Breast epithelium (tissue), 4 donors: ENCODE measurements at regions not wholly inside any gene's neighbourhood (a gene's known extent, or its start where the extent isn't known, plus 50 kb on each side); places are given as distances from the start of the nearest gene placed in this dataset.
A peak's percentile ranks its signal among the peaks of the same experiment; 100 is the strongest.
"Not testable (repeated sequence)": the region's sequence is repeated elsewhere in the genome, so short reads cannot be mapped to it uniquely, and the experiment has no call there.

Experiments
- DNase-seq, 2 donors: peaks; one replicate each; pipeline ENCODE4 v3.0.0-alpha.2; 2019; ENCODE audit warnings: low spot score in 2 of 2
- H3K27ac ChIP-seq, 2 donors: fragments of 200-600 bp; sonication (generic) in 1 of 2; one replicate each; pipeline ENCODE4 v1.5.1; 2016 to 2019; ENCODE audit warnings: mild to moderate bottlenecking in 1 of 2
- H3K27me3 ChIP-seq, 2 donors: fragments of 200-600 bp; sonication (generic) in 1 of 2; one replicate each; pipeline versions ENCODE4 v1.5.1 to v1.6.0; 2017 to 2019; ENCODE audit warnings: control low read depth in 1 of 2, mild to moderate bottlenecking in 1 of 2
- H3K36me3 ChIP-seq: fragments of 200-600 bp; one replicate; pipeline ENCODE4 v1.5.1; 2019
- H3K4me1 ChIP-seq, 2 donors: fragments of 200-600 bp; sonication (generic); one replicate each; pipeline ENCODE4 v1.5.1; 2016 to 2019; ENCODE audit warnings: control low read depth in 1 of 2
- H3K4me3 ChIP-seq, 3 donors: fragments of 200-600 bp; sonication (generic); 1 replicate in 2 of 3; 2 replicates in 1 of 3; pipeline ENCODE4 v1.5.1; 2016 to 2019; ENCODE audit warnings: mild to moderate bottlenecking in 3 of 3, moderate library complexity in 2 of 3
- H3K9me3 ChIP-seq, 2 donors: fragments of 200-600 bp; sonication (generic) in 1 of 2; one replicate each; pipeline ENCODE4 v1.5.1; 2016 to 2019; ENCODE audit warnings: control low read depth in 1 of 2
- POLR2A ChIP-seq: fragments of 450-650 bp; IDR thresholded peaks from one replicate; pipeline ENCODE4 v1.6.1; 2016; ENCODE audit warnings: antibody characterized with exemption, mild to moderate bottlenecking, moderate library complexity
- POLR2AphosphoS5 ChIP-seq, 3 donors: sonication (generic); formaldehyde crosslinking; IDR thresholded peaks; one replicate each; pipeline ENCODE4 v1.6.1; 2017; ENCODE audit warnings: antibody characterized with exemption in 3 of 3
- intact Hi-C: fragments of 100-400 bp; cut with DNase I; formaldehyde crosslinking; loops from one replicate; pipeline ENCODE4 v1.15.1; 2023; ENCODE audit warnings: low total_unique reads
- TF ChIP-seq, protein P1 (sequence below), 3 donors: fragments of 450-650 bp; IDR thresholded peaks; one replicate each; pipeline ENCODE4 v1.5.1; 2016 to 2017; ENCODE audit warnings: antibody characterized with exemption in 3 of 3, mild to moderate bottlenecking in 3 of 3, moderate library complexity in 3 of 3

DNA sequence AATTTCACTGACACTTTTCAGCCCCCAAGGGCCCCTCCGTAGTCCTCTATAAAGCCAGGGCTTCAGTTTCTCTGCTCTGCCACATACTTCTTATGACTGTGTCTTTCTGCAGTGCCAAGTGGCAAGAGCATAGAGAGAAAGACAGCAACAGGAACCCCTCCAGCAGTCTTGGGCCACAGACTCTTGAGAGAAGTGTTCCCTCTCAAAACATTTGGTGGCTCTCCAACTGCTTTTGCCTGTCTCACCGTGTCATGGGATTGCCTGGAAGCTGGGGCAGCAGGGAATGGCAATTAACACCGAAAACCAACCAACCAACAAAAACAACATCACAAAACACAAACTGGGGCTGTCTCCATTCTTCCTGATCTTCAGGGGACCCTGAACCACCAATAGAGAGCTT lies 73.8 kb upstream of the ELN start:
- TF ChIP-seq, protein P1, sequence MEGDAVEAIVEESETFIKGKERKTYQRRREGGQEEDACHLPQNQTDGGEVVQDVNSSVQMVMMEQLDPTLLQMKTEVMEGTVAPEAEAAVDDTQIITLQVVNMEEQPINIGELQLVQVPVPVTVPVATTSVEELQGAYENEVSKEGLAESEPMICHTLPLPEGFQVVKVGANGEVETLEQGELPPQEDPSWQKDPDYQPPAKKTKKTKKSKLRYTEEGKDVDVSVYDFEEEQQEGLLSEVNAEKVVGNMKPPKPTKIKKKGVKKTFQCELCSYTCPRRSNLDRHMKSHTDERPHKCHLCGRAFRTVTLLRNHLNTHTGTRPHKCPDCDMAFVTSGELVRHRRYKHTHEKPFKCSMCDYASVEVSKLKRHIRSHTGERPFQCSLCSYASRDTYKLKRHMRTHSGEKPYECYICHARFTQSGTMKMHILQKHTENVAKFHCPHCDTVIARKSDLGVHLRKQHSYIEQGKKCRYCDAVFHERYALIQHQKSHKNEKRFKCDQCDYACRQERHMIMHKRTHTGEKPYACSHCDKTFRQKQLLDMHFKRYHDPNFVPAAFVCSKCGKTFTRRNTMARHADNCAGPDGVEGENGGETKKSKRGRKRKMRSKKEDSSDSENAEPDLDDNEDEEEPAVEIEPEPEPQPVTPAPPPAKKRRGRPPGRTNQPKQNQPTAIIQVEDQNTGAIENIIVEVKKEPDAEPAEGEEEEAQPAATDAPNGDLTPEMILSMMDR (IDR thresholded peaks at IDR 0.05), result no peak
- TF ChIP-seq POLR2AphosphoS5 (IDR thresholded peaks at IDR 0.05) (no peak), POLR2A (no peak)
- no peaks in the 10 kb centered on the region for H3K27me3 ChIP-seq
- DNase-seq, result no peak
- H3K4me1 ChIP-seq, result no peaks in the 10 kb centered on the region
- no peaks in the 10 kb centered on the region for H3K36me3 ChIP-seq
- no peaks in the 10 kb centered on the region for H3K9me3 ChIP-seq
- no peak overlapping the region for H3K27ac ChIP-seq
- no peak overlapping the region for H3K4me3 ChIP-seq
- intact Hi-C loops, result no loop called here

DNA sequence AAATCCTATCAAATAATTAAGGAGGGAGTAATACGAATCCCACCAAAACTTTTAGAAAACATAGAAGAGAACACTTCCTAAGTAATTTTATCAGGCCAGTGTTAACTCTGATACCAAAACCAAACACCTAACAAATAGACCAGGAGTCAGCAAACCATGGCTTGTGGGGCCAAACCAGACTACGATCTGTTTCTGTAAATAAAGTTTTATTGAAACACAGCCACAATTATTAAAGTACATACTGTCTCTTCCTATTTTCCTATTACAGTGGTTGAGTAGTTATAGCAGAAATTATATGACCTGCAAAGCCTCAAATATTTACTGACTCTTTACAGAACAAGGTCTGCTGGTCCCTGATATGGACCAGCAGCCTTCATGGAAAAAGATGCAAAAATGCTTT lies 73.1 kb upstream of the ELN start:
- Histone ChIP-seq H3K4me3 (no peak overlapping the region), H3K36me3 (no peaks in the 10 kb centered on the region), H3K9me3 (no peaks in the 10 kb centered on the region), H3K4me1 (no peaks in the 10 kb centered on the region), H3K27me3 (no peaks in the 10 kb centered on the region), H3K27ac (no peak overlapping the region)
- DNase-seq, result no peak
- intact Hi-C loops, result no loop called here
- no peak for TF ChIP-seq POLR2A
- TF ChIP-seq POLR2AphosphoS5 (IDR thresholded peaks at IDR 0.05), result no peak
- TF ChIP-seq, protein P1 (IDR thresholded peaks at IDR 0.05), result no peak

DNA sequence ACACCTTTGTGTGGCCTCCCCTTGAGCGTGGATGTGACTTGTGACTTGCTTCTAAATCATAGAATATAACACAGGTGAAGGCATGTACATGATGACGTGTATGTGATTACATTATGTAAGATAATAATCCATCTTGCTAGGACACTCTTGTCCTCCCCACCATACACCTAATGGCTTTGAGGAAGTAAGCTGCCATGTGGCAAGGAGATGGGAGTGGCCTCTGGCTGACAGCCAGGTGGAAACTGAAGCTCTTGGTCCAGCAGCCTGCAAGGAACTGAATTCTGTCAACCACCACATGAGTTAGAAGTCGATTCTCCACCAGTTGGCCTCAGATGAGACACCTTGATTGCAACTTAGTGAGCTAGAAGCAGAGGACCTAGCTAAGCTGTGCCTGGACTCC lies 67.4 kb upstream of the ELN start:
- TF ChIP-seq POLR2A (no peak), POLR2AphosphoS5 (IDR thresholded peaks at IDR 0.05) (no peak)
- TF ChIP-seq, protein P1 (IDR thresholded peaks at IDR 0.05), result no peak
- Histone ChIP-seq H3K27ac (no peak overlapping the region), H3K9me3 (peaks cover 0 to 19% of the 10 kb centered on the region in 2 donors), H3K27me3 (no peaks in the 10 kb centered on the region), H3K36me3 (no peaks in the 10 kb centered on the region), H3K4me1 (no peaks in the 10 kb centered on the region), H3K4me3 (no peak overlapping the region)
- intact Hi-C loops, result no loop called here
- no peak for DNase-seq

DNA sequence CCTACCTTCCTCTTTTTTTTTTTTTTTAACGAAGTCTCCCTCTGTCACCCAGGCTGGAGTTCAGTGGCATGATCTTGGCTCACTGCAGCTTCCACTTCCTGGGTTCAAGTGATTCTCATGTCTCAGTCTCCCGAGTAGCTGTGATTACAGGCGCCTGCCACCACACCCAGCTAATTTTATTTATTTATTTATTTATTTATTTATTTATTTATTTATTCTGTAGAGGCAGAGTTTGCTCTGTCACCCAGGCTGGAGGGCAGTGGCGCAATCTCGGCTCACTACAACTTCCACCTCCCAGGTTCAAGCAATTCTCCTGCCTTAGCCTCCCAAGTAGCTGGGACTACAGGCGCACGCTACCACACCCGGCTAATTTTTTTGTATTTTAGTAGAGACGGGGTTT lies 66.0 kb upstream of the ELN start:
- H3K4me3 ChIP-seq, H3K27ac ChIP-seq, DNase-seq, H3K36me3 ChIP-seq, H3K27me3 ChIP-seq, intact Hi-C loops, H3K4me1 ChIP-seq: not testable (repeated sequence)
- peaks cover 0 to 19% of the 10 kb centered on the region in 2 donors for H3K9me3 ChIP-seq

DNA sequence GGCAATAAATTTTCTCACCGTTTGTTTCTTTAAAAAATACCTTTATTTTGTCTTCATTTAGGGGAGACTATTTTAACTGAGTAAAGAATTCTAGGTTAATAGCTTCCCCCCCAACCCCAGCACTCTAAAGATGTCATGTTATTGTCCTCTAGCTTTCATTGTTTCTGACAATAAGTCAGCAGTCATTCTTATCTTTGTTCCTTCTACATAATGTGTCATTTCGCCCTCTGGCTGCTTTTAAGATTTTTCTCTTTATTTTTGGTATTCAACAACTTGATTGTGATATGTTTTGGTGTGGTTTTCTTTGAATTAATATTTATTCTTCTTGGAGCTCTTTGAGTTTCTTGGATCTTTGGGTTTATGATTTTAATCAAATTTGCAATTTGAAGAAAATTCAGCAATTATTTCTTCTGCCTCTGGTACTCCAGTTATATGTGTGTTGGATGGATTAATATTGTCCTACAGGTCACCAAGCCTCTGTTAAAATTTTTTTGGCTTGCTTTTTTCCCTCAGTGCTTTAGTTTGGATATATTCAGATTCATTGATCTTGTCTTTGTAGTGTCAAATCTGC lies 64.6 kb upstream of the ELN start:
- Histone ChIP-seq H3K27ac (no peak overlapping the region), H3K36me3 (no peaks in the 10 kb centered on the region), H3K4me3 (no peak overlapping the region), H3K4me1 (no peaks in the 10 kb centered on the region), H3K27me3 (no peaks in the 10 kb centered on the region), H3K9me3 (peaks cover 0 to 19% of the 10 kb centered on the region in 2 donors)
- intact Hi-C loops, result no loop called here
- no peak for DNase-seq
- TF ChIP-seq, protein P1 (IDR thresholded peaks at IDR 0.05), result no peak
- TF ChIP-seq POLR2AphosphoS5 (IDR thresholded peaks at IDR 0.05) (no peak), POLR2A (no peak)

DNA sequence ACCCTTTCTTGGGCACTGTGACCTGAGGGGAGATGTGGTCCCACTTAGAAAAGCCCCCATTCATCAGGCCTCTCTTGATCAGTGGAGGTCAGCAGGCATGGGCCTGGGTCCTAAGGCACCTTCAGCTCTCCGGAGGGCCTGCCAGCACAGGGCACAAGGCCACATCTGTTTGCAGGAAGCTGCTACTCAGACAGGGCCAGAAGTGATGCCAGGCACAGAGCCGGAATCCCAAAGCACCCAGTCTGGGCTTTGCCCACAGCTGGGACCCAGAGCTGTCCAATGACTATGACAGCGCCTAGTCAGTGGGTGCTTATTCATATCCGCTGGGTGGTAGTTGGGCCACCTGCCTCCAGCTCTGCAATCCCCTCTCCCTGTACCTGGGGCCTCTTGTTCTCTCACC lies 63.2 kb upstream of the ELN start:
- Histone ChIP-seq H3K9me3 (peaks cover 0 to 19% of the 10 kb centered on the region in 2 donors), H3K4me3 (no peak overlapping the region), H3K36me3 (no peaks in the 10 kb centered on the region), H3K27me3 (no peaks in the 10 kb centered on the region), H3K4me1 (no peaks in the 10 kb centered on the region), H3K27ac (no peak overlapping the region)
- intact Hi-C loops, result loop anchor here (1.0 kb wide), 1 partner anchor 11 kb away; no protein-coding TSS in a partner anchor
- TF ChIP-seq POLR2A, result no peak
- TF ChIP-seq, protein P1 (IDR thresholded peaks at IDR 0.05), result no peak
- no peak for TF ChIP-seq POLR2AphosphoS5 (IDR thresholded peaks at IDR 0.05)
- DNase-seq, result peak in 1 of 2 donors; percentile 45
